ENCODE measurements at regions not wholly inside any gene's neighbourhood (a gene's known extent, or its start where the extent isn't known, plus 50 kb on each side); places are given as distances from the start of the nearest gene placed in this dataset.
A peak's percentile ranks its signal among the peaks of the same experiment; 100 is the strongest.

DNA sequence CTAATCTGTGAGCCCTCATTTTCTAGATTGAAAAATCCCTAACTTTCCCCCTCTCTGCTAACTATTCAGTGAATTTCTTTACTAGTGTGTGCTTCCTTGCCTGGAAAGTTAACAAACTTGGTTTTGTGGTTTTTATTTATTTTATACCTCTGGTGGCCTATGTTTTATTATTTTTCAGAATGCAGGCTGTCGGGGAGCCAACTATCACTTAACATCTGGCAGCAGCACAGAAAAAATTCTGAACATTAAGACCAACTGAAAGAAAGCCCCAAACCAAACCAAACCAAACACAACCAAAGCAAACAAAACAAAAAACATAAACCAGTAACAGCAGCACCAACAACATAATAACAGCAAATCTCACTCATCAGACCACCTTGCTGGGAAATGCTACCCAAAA, 109.0 kb upstream of the KL start:
- Histone ChIP-seq H3K27ac (no peak overlapping the region), H3K4me2 (no peak overlapping the region), H3K36me3 (ENCODE audit: insufficient read depth) (no peaks in the 10 kb centered on the region), H2AFZ (ENCODE audit: low read depth) (no peak overlapping the region), H3K4me1 (ENCODE audit: low read depth, poor library complexity, severe bottlenecking) (no peaks in the 10 kb centered on the region), H3K27me3 (ENCODE audit: insufficient read depth, low read depth) (no peaks in the 10 kb centered on the region), H4K20me1 (ENCODE audit: insufficient read depth) (no peaks in the 10 kb centered on the region), H3K79me2 (ENCODE audit: insufficient read depth, low read depth) (no peaks in the 10 kb centered on the region), H3K9ac (no peak overlapping the region), H3K4me3 (IDR thresholded peaks at IDR 0.05; ENCODE audit: insufficient read depth, low read depth, low read length) (no peak overlapping the region)
- TF ChIP-seq, protein P1, sequence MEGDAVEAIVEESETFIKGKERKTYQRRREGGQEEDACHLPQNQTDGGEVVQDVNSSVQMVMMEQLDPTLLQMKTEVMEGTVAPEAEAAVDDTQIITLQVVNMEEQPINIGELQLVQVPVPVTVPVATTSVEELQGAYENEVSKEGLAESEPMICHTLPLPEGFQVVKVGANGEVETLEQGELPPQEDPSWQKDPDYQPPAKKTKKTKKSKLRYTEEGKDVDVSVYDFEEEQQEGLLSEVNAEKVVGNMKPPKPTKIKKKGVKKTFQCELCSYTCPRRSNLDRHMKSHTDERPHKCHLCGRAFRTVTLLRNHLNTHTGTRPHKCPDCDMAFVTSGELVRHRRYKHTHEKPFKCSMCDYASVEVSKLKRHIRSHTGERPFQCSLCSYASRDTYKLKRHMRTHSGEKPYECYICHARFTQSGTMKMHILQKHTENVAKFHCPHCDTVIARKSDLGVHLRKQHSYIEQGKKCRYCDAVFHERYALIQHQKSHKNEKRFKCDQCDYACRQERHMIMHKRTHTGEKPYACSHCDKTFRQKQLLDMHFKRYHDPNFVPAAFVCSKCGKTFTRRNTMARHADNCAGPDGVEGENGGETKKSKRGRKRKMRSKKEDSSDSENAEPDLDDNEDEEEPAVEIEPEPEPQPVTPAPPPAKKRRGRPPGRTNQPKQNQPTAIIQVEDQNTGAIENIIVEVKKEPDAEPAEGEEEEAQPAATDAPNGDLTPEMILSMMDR (conservative IDR thresholded peaks at IDR 0.05; ENCODE audit: low read depth, low read length): no peak

DNA sequence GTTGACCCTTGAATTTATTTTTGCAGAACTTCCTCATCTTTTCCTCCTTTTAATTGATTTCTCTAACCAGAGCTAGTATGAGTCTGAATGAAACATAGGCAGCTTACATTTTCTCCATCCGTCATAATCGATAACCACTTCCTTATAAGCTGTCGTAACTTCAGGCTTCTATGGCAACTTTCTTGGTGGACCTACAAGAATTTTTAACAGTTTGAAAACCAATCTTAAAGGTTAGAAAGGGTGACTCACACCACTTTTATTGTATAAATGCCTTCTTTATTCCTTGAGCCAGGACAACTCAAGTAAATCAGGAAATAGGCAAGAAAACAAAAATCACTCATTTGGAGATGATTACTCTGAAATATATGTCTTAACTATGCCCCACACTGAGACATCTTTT, 105.7 kb upstream of the KL start:
- no peaks in the 10 kb centered on the region for H4K20me1 ChIP-seq (ENCODE audit: insufficient read depth)
- no peaks in the 10 kb centered on the region for H3K4me1 ChIP-seq (ENCODE audit: low read depth, poor library complexity, severe bottlenecking)
- no peaks in the 10 kb centered on the region for H3K36me3 ChIP-seq (ENCODE audit: insufficient read depth)
- no peaks in the 10 kb centered on the region for H3K79me2 ChIP-seq (ENCODE audit: insufficient read depth, low read depth)
- H3K27me3 ChIP-seq (ENCODE audit: insufficient read depth, low read depth): no peaks in the 10 kb centered on the region
- H3K4me2 ChIP-seq: no peak overlapping the region
- TF ChIP-seq, protein P1 (conservative IDR thresholded peaks at IDR 0.05; ENCODE audit: low read depth, low read length): no peak
- H3K27ac ChIP-seq: no peak overlapping the region
- H2AFZ ChIP-seq (ENCODE audit: low read depth): no peak overlapping the region
- no peak overlapping the region for H3K4me3 ChIP-seq (IDR thresholded peaks at IDR 0.05; ENCODE audit: insufficient read depth, low read depth, low read length)
- no peak overlapping the region for H3K9ac ChIP-seq

DNA sequence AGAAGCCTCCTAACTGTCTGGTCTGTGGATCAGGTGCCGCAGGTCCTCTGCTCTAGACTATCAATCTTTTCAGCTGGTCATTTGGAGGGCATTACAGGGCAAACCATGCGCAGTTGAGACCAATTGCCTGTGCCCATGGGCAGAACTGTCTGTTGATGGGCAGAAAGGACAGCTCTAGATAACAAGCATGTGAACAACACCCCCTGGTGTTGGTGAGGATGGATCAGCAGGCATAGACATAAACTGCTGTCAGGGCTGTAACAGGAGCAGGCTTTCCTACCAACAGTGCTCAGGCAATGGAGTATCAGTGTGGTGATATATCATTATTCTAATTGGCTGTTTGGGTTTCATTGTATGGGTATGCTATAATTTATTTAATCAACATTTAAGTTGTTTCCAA, 104.7 kb upstream of the KL start:
- Histone ChIP-seq H3K27me3 (ENCODE audit: insufficient read depth, low read depth) (no peaks in the 10 kb centered on the region), H3K36me3 (ENCODE audit: insufficient read depth) (no peaks in the 10 kb centered on the region), H2AFZ (ENCODE audit: low read depth) (no peak overlapping the region), H3K9ac (no peak overlapping the region), H3K27ac (no peak overlapping the region), H3K4me1 (ENCODE audit: low read depth, poor library complexity, severe bottlenecking) (no peaks in the 10 kb centered on the region), H3K4me2 (no peak overlapping the region), H3K79me2 (ENCODE audit: insufficient read depth, low read depth) (no peaks in the 10 kb centered on the region), H4K20me1 (ENCODE audit: insufficient read depth) (no peaks in the 10 kb centered on the region), H3K4me3 (IDR thresholded peaks at IDR 0.05; ENCODE audit: insufficient read depth, low read depth, low read length) (no peak overlapping the region)
- TF ChIP-seq, protein P1 (conservative IDR thresholded peaks at IDR 0.05; ENCODE audit: low read depth, low read length): 0 out of 2 replicates have a peak, but pooled peaks have one; percentile 23

DNA sequence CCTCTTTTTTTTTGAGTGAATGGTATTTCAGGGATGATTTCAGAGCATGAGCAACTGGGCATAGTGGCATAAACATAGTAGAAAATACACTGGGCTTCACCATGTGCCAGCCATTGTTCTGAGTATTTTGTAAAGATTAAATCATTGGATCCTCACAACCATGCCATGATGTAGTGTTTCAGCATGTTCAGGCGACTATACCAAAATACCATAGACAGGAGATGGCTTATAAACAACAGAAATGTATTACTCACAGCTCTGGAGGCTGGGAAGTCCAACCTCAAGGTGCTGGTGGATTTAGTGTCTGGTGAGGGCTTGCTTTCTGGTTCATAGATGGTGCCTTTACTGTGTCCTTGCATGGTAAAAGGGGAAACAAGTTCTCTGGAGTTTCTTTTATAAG, 101.5 kb upstream of the KL start:
- TF ChIP-seq, protein P1 (conservative IDR thresholded peaks at IDR 0.05; ENCODE audit: low read depth, low read length): no peak
- Histone ChIP-seq H3K79me2 (ENCODE audit: insufficient read depth, low read depth) (no peaks in the 10 kb centered on the region), H3K4me3 (IDR thresholded peaks at IDR 0.05; ENCODE audit: insufficient read depth, low read depth, low read length) (no peak overlapping the region), H2AFZ (ENCODE audit: low read depth) (no peak overlapping the region), H4K20me1 (ENCODE audit: insufficient read depth) (no peaks in the 10 kb centered on the region), H3K9ac (no peak overlapping the region), H3K4me2 (no peak overlapping the region), H3K4me1 (ENCODE audit: low read depth, poor library complexity, severe bottlenecking) (no peaks in the 10 kb centered on the region), H3K27me3 (ENCODE audit: insufficient read depth, low read depth) (no peaks in the 10 kb centered on the region), H3K27ac (no peak overlapping the region), H3K36me3 (ENCODE audit: insufficient read depth) (no peaks in the 10 kb centered on the region)

All from KMS-11 (cell line).